Suprapubic skin (tissue), 4 donors: ENCODE measurements at regions not wholly inside any gene's neighbourhood (a gene's known extent, or its start where the extent isn't known, plus 50 kb on each side); places are given as distances from the start of the nearest gene placed in this dataset.

ENCODE experiments used
- DNase-seq, 2 donors: peaks; one replicate each; pipeline ENCODE4 v3.0.0-alpha.2; 2019; ENCODE audit warnings: low spot score in 2 of 2
- H3K27ac ChIP-seq: fragments of 200-600 bp; sonication (generic); one replicate; pipeline ENCODE4 v1.5.1; 2019
- H3K27me3 ChIP-seq: fragments of 200-600 bp; sonication (generic); one replicate; pipeline ENCODE4 v1.5.1; 2019
- H3K36me3 ChIP-seq: fragments of 200-600 bp; sonication (generic); one replicate; pipeline ENCODE4 v1.5.1; 2019
- H3K4me1 ChIP-seq: fragments of 200-600 bp; sonication (generic); one replicate; pipeline ENCODE4 v1.5.1; 2019
- H3K4me3 ChIP-seq: fragments of 200-600 bp; sonication (generic); one replicate; pipeline ENCODE4 v1.5.1; 2019; ENCODE audit warnings: mild to moderate bottlenecking
- H3K9me3 ChIP-seq: fragments of 200-600 bp; sonication (generic); one replicate; pipeline ENCODE4 v1.5.1; 2019
- CTCF ChIP-seq, 2 donors: fragments of 200-600 bp in 1 of 2; fragments of 450-650 bp in 1 of 2; sonication (generic) in 1 of 2; IDR thresholded peaks; one replicate each; pipeline ENCODE4 v1.5.1; 2016 to 2019; ENCODE audit warnings: antibody characterized with exemption in 2 of 2, mild to moderate bottlenecking in 1 of 2, moderate library complexity in 1 of 2
- EP300 ChIP-seq: sonication (generic); formaldehyde crosslinking; IDR thresholded peaks from one replicate; pipeline ENCODE4 v1.6.1; 2017; ENCODE audit warnings: antibody characterized with exemption
- POLR2A ChIP-seq, 2 donors: fragments of 450-650 bp; IDR thresholded peaks; one replicate each; pipeline ENCODE4 v1.6.1; 2017; ENCODE audit warnings: antibody characterized with exemption in 2 of 2, mild to moderate bottlenecking in 2 of 2, moderate library complexity in 2 of 2
- POLR2AphosphoS5 ChIP-seq, 3 donors: sonication (generic); formaldehyde crosslinking; IDR thresholded peaks; one replicate each; pipeline ENCODE4 v1.6.1; 2017; ENCODE audit warnings: antibody characterized with exemption in 3 of 3
- WGBS: methylation state at CpG from one replicate; pipeline ENCODE4 v1.1.5; 2018; 5-methylcytosine and 5-hydroxymethylcytosine counted together

- no peaks in the 10 kb centered on the region for H3K36me3 ChIP-seq
- WGBS, result 72% methylated on average over 2 of the region's 2 CpGs
These were observed 555.8 kb downstream of the GALC start for GRCh38 chr14:87437158-87437557.

GRCh38 chr14:87434680-87435079 is 558.3 kb downstream of the GALC start:
- 60% methylated on average over 1 of the region's 1 CpG for WGBS
- Histone ChIP-seq H3K36me3 (no peaks in the 10 kb centered on the region), H3K9me3 (peaks cover 3% of the 10 kb centered on the region), H3K27me3 (no peaks in the 10 kb centered on the region), H3K4me3 (no peak overlapping the region), H3K27ac (no peak overlapping the region), H3K4me1 (no peaks in the 10 kb centered on the region)
- DNase-seq, result no peak
- TF ChIP-seq POLR2A (IDR thresholded peaks at IDR 0.05) (no peak), POLR2AphosphoS5 (IDR thresholded peaks at IDR 0.05) (no peak), EP300 (no peak), CTCF (IDR thresholded peaks at IDR 0.05) (no peak)

More at GRCh38 chr14:87437158-87437557, 555.8 kb downstream of the GALC start:
- no peaks in the 10 kb centered on the region for H3K27me3 ChIP-seq
- H3K4me1 ChIP-seq, result no peaks in the 10 kb centered on the region
- H3K27ac ChIP-seq, result no peak overlapping the region
- no peak for DNase-seq
- TF ChIP-seq POLR2AphosphoS5 (IDR thresholded peaks at IDR 0.05), result no peak
- TF ChIP-seq CTCF (IDR thresholded peaks at IDR 0.05), result no peak
- no peak for TF ChIP-seq EP300
- TF ChIP-seq POLR2A (IDR thresholded peaks at IDR 0.05), result no peak
- no peaks in the 10 kb centered on the region for H3K9me3 ChIP-seq
- no peak overlapping the region for H3K4me3 ChIP-seq

GRCh38 chr14:87434011-87434410 is 559.0 kb downstream of the GALC start:
- H3K4me3 ChIP-seq, result no peak overlapping the region
- no peaks in the 10 kb centered on the region for H3K27me3 ChIP-seq
- TF ChIP-seq EP300 (no peak), POLR2A (IDR thresholded peaks at IDR 0.05) (no peak), POLR2AphosphoS5 (IDR thresholded peaks at IDR 0.05) (no peak), CTCF (IDR thresholded peaks at IDR 0.05) (no peak)
- no peak for DNase-seq
- WGBS, result 77% methylated on average over 1 of the region's 1 CpG
- no peak overlapping the region for H3K27ac ChIP-seq
- H3K4me1 ChIP-seq, result no peaks in the 10 kb centered on the region
- no peaks in the 10 kb centered on the region for H3K36me3 ChIP-seq
- peaks cover 3% of the 10 kb centered on the region for H3K9me3 ChIP-seq

GRCh38 chr14:87432698-87433097 is 560.3 kb downstream of the GALC start:
- no peaks in the 10 kb centered on the region for H3K36me3 ChIP-seq
- DNase-seq, result no peak
- 93% methylated on average over 6 of the region's 6 CpGs for WGBS
- H3K27ac ChIP-seq, result no peak overlapping the region
- TF ChIP-seq POLR2A (IDR thresholded peaks at IDR 0.05) (no peak), POLR2AphosphoS5 (IDR thresholded peaks at IDR 0.05) (no peak), EP300 (no peak), CTCF (IDR thresholded peaks at IDR 0.05) (no peak)
- no peak overlapping the region for H3K4me3 ChIP-seq
- H3K27me3 ChIP-seq, result no peaks in the 10 kb centered on the region
- H3K9me3 ChIP-seq, result peaks cover 3% of the 10 kb centered on the region
- no peaks in the 10 kb centered on the region for H3K4me1 ChIP-seq

- TF ChIP-seq POLR2AphosphoS5 (IDR thresholded peaks at IDR 0.05), result no peak
- no peak for TF ChIP-seq EP300
- TF ChIP-seq POLR2A (IDR thresholded peaks at IDR 0.05), result no peak
- no peak for TF ChIP-seq CTCF (IDR thresholded peaks at IDR 0.05)
- H3K4me1 ChIP-seq, result no peaks in the 10 kb centered on the region
- DNase-seq, result no peak
- H3K36me3 ChIP-seq, result no peaks in the 10 kb centered on the region
- H3K27me3 ChIP-seq, result no peaks in the 10 kb centered on the region
- no peak overlapping the region for H3K27ac ChIP-seq
- H3K9me3 ChIP-seq, result peaks cover 3% of the 10 kb centered on the region
- no peak overlapping the region for H3K4me3 ChIP-seq
These were observed 562.2 kb downstream of the GALC start for GRCh38 chr14:87430810-87431209.
